ENCODE measurements at regions not wholly inside any gene's neighbourhood (a gene's known extent, or its start where the extent isn't known, plus 50 kb on each side); places are given as distances from the start of the nearest gene placed in this dataset.

DNA sequence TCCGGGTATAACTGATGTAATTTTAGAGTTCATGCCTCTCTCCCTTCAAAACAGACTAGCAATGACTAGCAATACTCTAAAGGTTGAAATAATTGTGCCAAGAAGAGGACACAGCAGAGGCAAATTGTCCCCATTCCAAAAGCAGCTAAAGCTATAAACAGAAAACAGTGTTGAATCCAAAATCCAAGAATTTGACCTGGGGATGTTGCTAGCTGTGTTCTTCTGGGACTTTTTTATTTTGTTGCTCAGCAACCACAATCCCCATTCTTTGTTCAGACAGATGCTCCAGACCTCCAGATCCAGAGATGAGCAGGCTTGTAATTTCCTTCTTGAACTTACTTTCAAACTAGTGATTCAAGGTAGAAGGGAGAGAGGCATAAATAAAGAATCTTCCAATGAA is 191.5 kb downstream of the FOXB1 start:
- Histone ChIP-seq H3K79me2 (ENCODE audit: insufficient read depth, low read length) (no peaks in the 10 kb centered on the region), H3K36me3 (ENCODE audit: insufficient read depth, low read length) (no peaks in the 10 kb centered on the region), H3K4me3 (ENCODE audit: insufficient read depth, low read length) (no peak overlapping the region), H2AFZ (ENCODE audit: low read length) (no peak overlapping the region), H3K27me3 (ENCODE audit: insufficient read depth, low read length) (peaks cover 5% of the 10 kb centered on the region), H4K20me1 (ENCODE audit: insufficient read depth, low read length) (no peaks in the 10 kb centered on the region), H3K27ac (ENCODE audit: low read depth, low read length) (no peak overlapping the region), H3K9me3 (ENCODE audit: low read depth, low read length) (no peaks in the 10 kb centered on the region), H3K4me1 (ENCODE audit: insufficient read depth, low read length) (no peaks in the 10 kb centered on the region), H3K4me2 (ENCODE audit: insufficient read depth, low read length) (no peak overlapping the region)
- TF ChIP-seq, protein P1, sequence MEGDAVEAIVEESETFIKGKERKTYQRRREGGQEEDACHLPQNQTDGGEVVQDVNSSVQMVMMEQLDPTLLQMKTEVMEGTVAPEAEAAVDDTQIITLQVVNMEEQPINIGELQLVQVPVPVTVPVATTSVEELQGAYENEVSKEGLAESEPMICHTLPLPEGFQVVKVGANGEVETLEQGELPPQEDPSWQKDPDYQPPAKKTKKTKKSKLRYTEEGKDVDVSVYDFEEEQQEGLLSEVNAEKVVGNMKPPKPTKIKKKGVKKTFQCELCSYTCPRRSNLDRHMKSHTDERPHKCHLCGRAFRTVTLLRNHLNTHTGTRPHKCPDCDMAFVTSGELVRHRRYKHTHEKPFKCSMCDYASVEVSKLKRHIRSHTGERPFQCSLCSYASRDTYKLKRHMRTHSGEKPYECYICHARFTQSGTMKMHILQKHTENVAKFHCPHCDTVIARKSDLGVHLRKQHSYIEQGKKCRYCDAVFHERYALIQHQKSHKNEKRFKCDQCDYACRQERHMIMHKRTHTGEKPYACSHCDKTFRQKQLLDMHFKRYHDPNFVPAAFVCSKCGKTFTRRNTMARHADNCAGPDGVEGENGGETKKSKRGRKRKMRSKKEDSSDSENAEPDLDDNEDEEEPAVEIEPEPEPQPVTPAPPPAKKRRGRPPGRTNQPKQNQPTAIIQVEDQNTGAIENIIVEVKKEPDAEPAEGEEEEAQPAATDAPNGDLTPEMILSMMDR (IDR thresholded peaks at IDR 0.05; ENCODE audit: extremely low read depth, low read depth, low read length) = no peak
- no peak for DNase-seq (ENCODE audit: insufficient read length, low spot score, missing footprints)

DNA sequence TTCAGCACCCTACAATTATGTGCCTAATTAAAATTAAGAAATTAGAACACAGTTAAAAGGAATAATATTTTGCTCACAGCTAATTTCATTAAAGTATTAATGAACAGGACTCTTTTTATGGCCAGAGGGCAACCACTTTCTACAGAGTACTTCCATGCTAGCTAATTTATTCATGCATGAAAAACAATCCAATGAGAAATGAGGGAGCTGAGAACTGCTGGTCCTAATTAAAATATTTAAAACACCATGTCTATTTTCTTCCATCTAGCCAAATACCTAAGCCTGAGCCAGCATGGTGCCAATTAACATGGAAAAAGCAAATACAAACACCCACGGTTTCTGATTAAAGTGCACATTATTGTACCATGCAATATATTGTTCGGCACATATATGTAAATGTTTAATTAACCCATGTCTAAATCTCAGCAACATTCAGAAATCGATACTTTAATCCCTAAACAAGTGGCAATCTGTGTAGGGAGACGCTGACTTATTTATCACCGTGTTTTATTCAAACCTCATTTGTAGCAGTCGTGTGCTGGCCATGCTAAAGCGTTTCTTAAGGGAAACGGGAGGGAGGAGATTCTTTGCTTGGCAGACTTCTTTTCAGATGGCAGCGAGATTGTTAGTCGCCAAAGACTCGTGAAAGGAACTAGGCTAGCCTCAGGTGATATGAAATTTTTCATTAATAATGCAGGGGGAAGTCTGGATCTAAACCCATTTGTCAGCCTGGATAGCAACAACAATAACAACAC is 193.5 kb downstream of the ANXA2 start:
- Histone ChIP-seq H3K27ac (ENCODE audit: low read depth, low read length) (no peak overlapping the region), H3K4me3 (ENCODE audit: insufficient read depth, low read length) (no peak overlapping the region), H3K4me1 (ENCODE audit: insufficient read depth, low read length) (no peaks in the 10 kb centered on the region), H3K27me3 (ENCODE audit: insufficient read depth, low read length) (peaks cover 32% of the 10 kb centered on the region), H3K9me3 (ENCODE audit: low read depth, low read length) (no peaks in the 10 kb centered on the region), H3K79me2 (ENCODE audit: insufficient read depth, low read length) (no peaks in the 10 kb centered on the region), H3K36me3 (ENCODE audit: insufficient read depth, low read length) (no peaks in the 10 kb centered on the region), H2AFZ (ENCODE audit: low read length) (no peak overlapping the region), H4K20me1 (ENCODE audit: insufficient read depth, low read length) (no peaks in the 10 kb centered on the region), H3K4me2 (ENCODE audit: insufficient read depth, low read length) (no peak overlapping the region)
- no peak for DNase-seq (ENCODE audit: insufficient read length, low spot score, missing footprints)
- TF ChIP-seq, protein P1 (IDR thresholded peaks at IDR 0.05; ENCODE audit: extremely low read depth, low read depth, low read length) = no peak

DNA sequence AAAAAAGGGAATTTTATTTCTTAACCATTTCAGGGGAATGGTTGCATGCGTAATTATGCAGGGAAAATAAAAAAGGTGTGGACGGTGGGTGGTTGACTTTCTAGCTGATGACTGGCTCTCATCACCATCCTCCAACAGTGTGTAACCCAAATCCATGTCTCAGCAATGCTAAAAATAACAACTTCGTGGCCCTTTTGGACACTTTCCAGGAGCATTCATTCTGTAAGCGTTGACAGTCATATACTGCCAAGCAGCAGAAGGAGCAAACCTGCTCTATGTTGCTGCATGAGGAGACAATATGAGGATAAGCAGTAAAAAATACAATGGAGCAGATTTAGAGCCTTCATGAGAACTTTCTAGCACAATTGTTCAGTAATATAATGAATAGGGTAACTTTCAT is 189.1 kb downstream of the ANXA2 start:
- Histone ChIP-seq H2AFZ (ENCODE audit: low read length) (no peak overlapping the region), H3K4me2 (ENCODE audit: insufficient read depth, low read length) (no peak overlapping the region), H3K27ac (ENCODE audit: low read depth, low read length) (no peak overlapping the region), H3K4me1 (ENCODE audit: insufficient read depth, low read length) (no peaks in the 10 kb centered on the region), H3K9me3 (ENCODE audit: low read depth, low read length) (no peaks in the 10 kb centered on the region), H3K36me3 (ENCODE audit: insufficient read depth, low read length) (no peaks in the 10 kb centered on the region), H3K27me3 (ENCODE audit: insufficient read depth, low read length) (peaks cover 25% of the 10 kb centered on the region), H4K20me1 (ENCODE audit: insufficient read depth, low read length) (no peaks in the 10 kb centered on the region), H3K4me3 (ENCODE audit: insufficient read depth, low read length) (no peak overlapping the region), H3K79me2 (ENCODE audit: insufficient read depth, low read length) (no peaks in the 10 kb centered on the region)
- DNase-seq (ENCODE audit: insufficient read length, low spot score, missing footprints) = no peak
- TF ChIP-seq, protein P1 (IDR thresholded peaks at IDR 0.05; ENCODE audit: extremely low read depth, low read depth, low read length) = no peak

DNA sequence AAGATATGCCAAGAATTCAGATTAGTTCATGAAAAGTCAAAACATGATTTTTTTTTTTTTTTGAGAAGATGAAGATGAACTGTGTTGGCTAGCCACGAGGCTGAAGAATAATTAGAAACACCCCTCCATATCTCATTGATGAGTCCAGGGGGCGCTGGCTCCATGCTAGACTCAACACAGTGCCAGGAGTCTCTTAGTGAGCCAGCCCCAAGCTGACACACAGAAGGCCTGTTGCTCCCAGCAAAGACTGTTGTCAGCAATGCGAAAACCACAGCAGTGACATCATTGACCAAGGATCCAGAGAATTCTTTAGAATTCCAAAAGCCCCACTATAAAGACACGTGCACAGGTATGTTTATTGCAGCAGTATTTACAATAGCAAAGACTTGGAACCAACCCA is 185.2 kb downstream of the ANXA2 start:
- Histone ChIP-seq H3K4me1 (ENCODE audit: insufficient read depth, low read length) (no peaks in the 10 kb centered on the region), H3K27ac (ENCODE audit: low read depth, low read length) (no peak overlapping the region), H3K4me3 (ENCODE audit: insufficient read depth, low read length) (no peak overlapping the region), H3K79me2 (ENCODE audit: insufficient read depth, low read length) (no peaks in the 10 kb centered on the region), H3K4me2 (ENCODE audit: insufficient read depth, low read length) (no peak overlapping the region), H2AFZ (ENCODE audit: low read length) (no peak overlapping the region), H3K36me3 (ENCODE audit: insufficient read depth, low read length) (no peaks in the 10 kb centered on the region), H4K20me1 (ENCODE audit: insufficient read depth, low read length) (no peaks in the 10 kb centered on the region), H3K9me3 (ENCODE audit: low read depth, low read length) (no peaks in the 10 kb centered on the region), H3K27me3 (ENCODE audit: insufficient read depth, low read length) (no peaks in the 10 kb centered on the region)
- no peak for DNase-seq (ENCODE audit: insufficient read length, low spot score, missing footprints)
- TF ChIP-seq, protein P1 (IDR thresholded peaks at IDR 0.05; ENCODE audit: extremely low read depth, low read depth, low read length) = no peak

Data from osteoblast (primary cell).